Thyroid gland (tissue), 4 donors: ENCODE measurements at regions not wholly inside any gene's neighbourhood (a gene's known extent, or its start where the extent isn't known, plus 50 kb on each side); places are given as distances from the start of the nearest gene placed in this dataset.

Experiments
- POLR2A ChIP-seq, 2 donors: fragments of 450-650 bp; IDR thresholded peaks; one replicate each; pipeline ENCODE4 v1.6.1; 2017; ENCODE audit warnings: antibody characterized with exemption in 2 of 2, mild to moderate bottlenecking in 2 of 2, moderate library complexity in 1 of 2
- TF ChIP-seq, protein P1 (sequence below), 6 experiments: fragments of 200-600 bp in 3 of 6; fragments of 450-650 bp in 3 of 6; sonication (generic) in 3 of 6; IDR thresholded peaks; one replicate each; pipeline ENCODE4 v1.5.1; 2016 to 2019; ENCODE audit warnings: antibody characterized with exemption in 6 of 6, mild to moderate bottlenecking in 2 of 6, inconsistent platforms in 1 of 6, moderate library complexity in 1 of 6

DNA sequence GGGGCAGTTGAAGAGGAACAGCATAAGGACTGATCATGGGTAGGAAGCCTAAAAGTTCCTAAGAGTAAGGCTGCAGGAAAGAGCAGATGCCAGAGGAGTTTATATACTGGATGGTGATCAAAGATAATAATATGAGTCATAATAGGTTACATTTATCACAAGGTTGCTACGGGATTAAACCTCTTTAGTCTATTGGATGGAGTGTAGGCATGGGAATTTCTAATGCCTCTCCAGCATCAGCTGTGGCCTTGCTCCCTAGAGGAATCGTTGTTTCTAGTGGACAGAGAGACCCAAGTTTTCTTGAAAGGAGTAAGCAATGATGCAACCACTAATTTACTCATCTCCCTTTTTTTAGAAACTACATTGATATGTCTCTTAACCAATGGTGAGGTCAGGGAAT lies 213.4 kb downstream of the GPR37 start:
- TF ChIP-seq, protein P1, sequence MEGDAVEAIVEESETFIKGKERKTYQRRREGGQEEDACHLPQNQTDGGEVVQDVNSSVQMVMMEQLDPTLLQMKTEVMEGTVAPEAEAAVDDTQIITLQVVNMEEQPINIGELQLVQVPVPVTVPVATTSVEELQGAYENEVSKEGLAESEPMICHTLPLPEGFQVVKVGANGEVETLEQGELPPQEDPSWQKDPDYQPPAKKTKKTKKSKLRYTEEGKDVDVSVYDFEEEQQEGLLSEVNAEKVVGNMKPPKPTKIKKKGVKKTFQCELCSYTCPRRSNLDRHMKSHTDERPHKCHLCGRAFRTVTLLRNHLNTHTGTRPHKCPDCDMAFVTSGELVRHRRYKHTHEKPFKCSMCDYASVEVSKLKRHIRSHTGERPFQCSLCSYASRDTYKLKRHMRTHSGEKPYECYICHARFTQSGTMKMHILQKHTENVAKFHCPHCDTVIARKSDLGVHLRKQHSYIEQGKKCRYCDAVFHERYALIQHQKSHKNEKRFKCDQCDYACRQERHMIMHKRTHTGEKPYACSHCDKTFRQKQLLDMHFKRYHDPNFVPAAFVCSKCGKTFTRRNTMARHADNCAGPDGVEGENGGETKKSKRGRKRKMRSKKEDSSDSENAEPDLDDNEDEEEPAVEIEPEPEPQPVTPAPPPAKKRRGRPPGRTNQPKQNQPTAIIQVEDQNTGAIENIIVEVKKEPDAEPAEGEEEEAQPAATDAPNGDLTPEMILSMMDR (IDR thresholded peaks at IDR 0.05): no peak
- no peak for TF ChIP-seq POLR2A (IDR thresholded peaks at IDR 0.05)
